Ovary (tissue), 7 donors: ENCODE measurements at regions not wholly inside any gene's neighbourhood (a gene's known extent, or its start where the extent isn't known, plus 50 kb on each side); places are given as distances from the start of the nearest gene placed in this dataset.
"Not testable (repeated sequence)": the region's sequence is repeated elsewhere in the genome, so short reads cannot be mapped to it uniquely, and the experiment has no call there.

Source experiments
- DNase-seq, 5 donors: peaks; one replicate each; pipeline ENCODE4 v3.0.0-alpha.2; 2019 to 2020
- H3K27ac ChIP-seq, 2 donors: fragments of 200-600 bp; one replicate each; pipeline versions ENCODE4 v1.5.1 to v1.8.0; 2019 to 2022
- H3K27me3 ChIP-seq: fragments of 200-600 bp; one replicate; pipeline ENCODE4 v1.8.0; 2022
- H3K36me3 ChIP-seq: fragments of 200-600 bp; sonication (generic); one replicate; pipeline ENCODE4 v1.5.1; 2019
- H3K4me1 ChIP-seq: one replicate; pipeline ENCODE4 v1.8.1; 2013; ENCODE audit warnings: mild to moderate bottlenecking, moderate library complexity; ENCODE audit not compliant: insufficient read depth
- H3K4me3 ChIP-seq: fragments of 200-600 bp; sonication (generic); one replicate; pipeline ENCODE4 v1.5.1; 2017
- H3K9me3 ChIP-seq, 2 donors: fragments of 200-600 bp in 1 of 2; sonication (generic) in 1 of 2; one replicate each; pipeline versions ENCODE4 v1.5.1 to v1.8.1; 2013 to 2019; ENCODE audit warnings: mild to moderate bottlenecking in 1 of 2, moderate library complexity in 1 of 2
- EP300 ChIP-seq: sonication (generic); formaldehyde crosslinking; IDR thresholded peaks from one replicate; pipeline ENCODE4 v1.6.1; 2017; ENCODE audit warnings: antibody characterized with exemption
- POLR2A ChIP-seq: fragments of 450-650 bp; IDR thresholded peaks from one replicate; pipeline ENCODE4 v1.6.1; 2017; ENCODE audit warnings: antibody characterized with exemption, mild to moderate bottlenecking, moderate library complexity
- WGBS, 3 donors: extraction: QIAGEN DNeasy Blood & Tissue Kit in 1 of 3; methylation state at CpG; one replicate each; pipeline versions ENCODE4 v1.1.5 to v1.1.7; 2013 to 2017; 5-methylcytosine and 5-hydroxymethylcytosine counted together
- intact Hi-C, 4 donors: fragments of 100-400 bp; cut with DNase I; formaldehyde crosslinking; loops; one replicate each; pipeline versions ENCODE4 v1.11.0 to v1.15.1; 2022 to 2023
- TF ChIP-seq, protein P1 (sequence below), 3 donors: fragments of 450-650 bp in 2 of 3; fragments of 200-600 bp in 1 of 3; IDR thresholded peaks; one replicate each; pipeline versions ENCODE4 v1.5.1 to v1.8.0; 2016 to 2022; ENCODE audit warnings: antibody characterized with exemption in 3 of 3, mild to moderate bottlenecking in 1 of 3
- donor health status: DM: no; HTN: no; CAD: no; lungs with moderate emphysema.
- donor health status: DM: no; HTN: no; CAD: no.
- donor health status: Bipolar disorder and iron deficiency.
- donor health status: DM: no; HTN: no; CAD: no.
- donor health status: DM: yes; HTN: yes; CAD: no.

DNA sequence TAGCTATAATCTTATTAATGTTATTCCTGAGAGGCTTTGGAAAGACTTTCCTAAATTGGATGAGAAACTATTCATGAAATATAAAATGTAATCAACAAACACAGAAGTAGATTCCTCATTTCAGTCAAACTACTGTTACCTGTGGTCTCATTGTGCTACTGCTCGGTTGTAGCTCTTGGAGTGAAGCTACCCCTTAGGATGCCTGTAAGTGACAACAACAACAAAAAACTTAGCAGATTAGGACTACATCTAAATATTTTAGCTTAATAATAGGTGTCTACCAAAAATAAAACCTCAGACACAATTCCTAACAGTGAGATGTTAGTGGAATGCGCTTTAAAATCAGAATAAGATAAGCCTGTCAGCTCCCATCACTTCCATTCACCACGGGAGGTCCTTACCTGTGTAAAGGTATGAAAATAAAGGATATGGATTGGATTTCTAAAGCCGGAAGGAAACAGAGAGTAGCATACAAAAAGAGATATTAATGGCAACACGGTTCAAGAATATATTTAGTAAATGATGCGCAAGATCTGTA, 369.2 kb downstream of the OSTF1 start:
- no peak for DNase-seq
- intact Hi-C loops = no loop called here
- Histone ChIP-seq H3K27me3 (no peaks in the 10 kb centered on the region), H3K4me1 (peaks cover 1% of the 10 kb centered on the region), H3K9me3 (no peaks in the 10 kb centered on the region), H3K36me3 (no peaks in the 10 kb centered on the region), H3K27ac (no peak overlapping the region), H3K4me3 (no peak overlapping the region)
- WGBS, 3 donors = 86 to 91% (median 89%) methylated on average over 6 of the region's 6 CpGs
- TF ChIP-seq, protein P1, sequence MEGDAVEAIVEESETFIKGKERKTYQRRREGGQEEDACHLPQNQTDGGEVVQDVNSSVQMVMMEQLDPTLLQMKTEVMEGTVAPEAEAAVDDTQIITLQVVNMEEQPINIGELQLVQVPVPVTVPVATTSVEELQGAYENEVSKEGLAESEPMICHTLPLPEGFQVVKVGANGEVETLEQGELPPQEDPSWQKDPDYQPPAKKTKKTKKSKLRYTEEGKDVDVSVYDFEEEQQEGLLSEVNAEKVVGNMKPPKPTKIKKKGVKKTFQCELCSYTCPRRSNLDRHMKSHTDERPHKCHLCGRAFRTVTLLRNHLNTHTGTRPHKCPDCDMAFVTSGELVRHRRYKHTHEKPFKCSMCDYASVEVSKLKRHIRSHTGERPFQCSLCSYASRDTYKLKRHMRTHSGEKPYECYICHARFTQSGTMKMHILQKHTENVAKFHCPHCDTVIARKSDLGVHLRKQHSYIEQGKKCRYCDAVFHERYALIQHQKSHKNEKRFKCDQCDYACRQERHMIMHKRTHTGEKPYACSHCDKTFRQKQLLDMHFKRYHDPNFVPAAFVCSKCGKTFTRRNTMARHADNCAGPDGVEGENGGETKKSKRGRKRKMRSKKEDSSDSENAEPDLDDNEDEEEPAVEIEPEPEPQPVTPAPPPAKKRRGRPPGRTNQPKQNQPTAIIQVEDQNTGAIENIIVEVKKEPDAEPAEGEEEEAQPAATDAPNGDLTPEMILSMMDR (IDR thresholded peaks at IDR 0.05) = no peak
- no peak for TF ChIP-seq EP300
- TF ChIP-seq POLR2A = no peak

- WGBS, 3 donors = 72 to 94% (median 90%) methylated on average over 4 of the region's 4 CpGs
- H3K4me3 ChIP-seq, intact Hi-C loops, H3K27me3 ChIP-seq, H3K36me3 ChIP-seq, H3K4me1 ChIP-seq, H3K9me3 ChIP-seq, DNase-seq, H3K27ac ChIP-seq: not testable (repeated sequence)
These were observed 371.0 kb downstream of the OSTF1 start for GRCh38 chr9:75459311-75459710.

DNA sequence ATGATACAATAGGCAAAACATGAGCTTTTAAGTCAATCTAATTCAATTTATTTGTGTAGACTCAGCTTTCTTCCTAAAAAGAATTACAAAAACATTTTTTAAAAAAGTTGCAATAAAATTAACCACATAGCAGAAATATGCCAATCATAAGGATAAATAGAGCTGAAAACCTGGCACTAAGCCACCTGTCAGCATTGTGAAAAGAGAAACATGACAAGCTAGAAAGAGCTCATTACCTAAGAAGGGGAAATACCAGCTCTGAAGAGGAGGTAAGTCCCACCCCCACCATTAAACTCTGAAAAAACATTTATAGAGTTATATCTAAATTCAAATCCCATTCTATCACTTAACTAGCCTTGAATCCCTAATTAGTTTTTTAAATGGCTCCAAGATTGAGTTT, 372.9 kb downstream of the OSTF1 start:
- TF ChIP-seq, protein P1 (IDR thresholded peaks at IDR 0.05) = no peak
- TF ChIP-seq EP300 (no peak), POLR2A (no peak)
- no peaks in the 10 kb centered on the region for H3K27me3 ChIP-seq
- no peak for DNase-seq
- no peaks in the 10 kb centered on the region for H3K9me3 ChIP-seq
- no peak overlapping the region for H3K27ac ChIP-seq
- no peak overlapping the region for H3K4me3 ChIP-seq
- no peaks in the 10 kb centered on the region for H3K36me3 ChIP-seq
- intact Hi-C loops = no loop called here
- H3K4me1 ChIP-seq = no peaks in the 10 kb centered on the region

DNA sequence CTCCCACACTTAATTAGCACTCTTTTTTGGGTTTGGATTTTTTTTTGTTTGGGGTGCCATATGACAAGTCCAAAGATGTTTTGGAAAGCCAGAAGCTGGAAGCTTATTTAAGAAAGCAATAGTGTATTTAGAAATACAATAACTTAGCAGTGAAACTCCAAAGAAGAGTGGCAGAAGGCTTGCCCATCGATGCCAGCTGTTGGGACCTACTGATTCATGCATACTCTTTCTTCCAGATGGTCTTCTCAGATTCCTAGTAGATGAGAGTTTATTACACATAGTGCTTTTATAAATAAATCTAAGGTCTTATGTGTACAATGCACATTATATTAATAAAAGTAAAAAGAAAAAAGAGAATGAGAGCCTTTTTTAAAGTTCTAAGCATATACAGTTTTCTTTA, 374.6 kb downstream of the OSTF1 start:
- no peak for DNase-seq
- WGBS, 3 donors = 84 to 98% (median 84%) methylated on average over 1 of the region's 1 CpG
- no peaks in the 10 kb centered on the region for H3K27me3 ChIP-seq
- no peak overlapping the region for H3K4me3 ChIP-seq
- TF ChIP-seq, protein P1 (IDR thresholded peaks at IDR 0.05) = no peak
- no peak for TF ChIP-seq POLR2A
- no peak for TF ChIP-seq EP300
- no peaks in the 10 kb centered on the region for H3K4me1 ChIP-seq
- no peak overlapping the region for H3K27ac ChIP-seq
- H3K36me3 ChIP-seq = no peaks in the 10 kb centered on the region
- intact Hi-C loops = no loop called here
- H3K9me3 ChIP-seq = no peaks in the 10 kb centered on the region

- TF ChIP-seq EP300 = no peak
- no peak for TF ChIP-seq POLR2A
- TF ChIP-seq, protein P1 (IDR thresholded peaks at IDR 0.05) = no peak
- Histone ChIP-seq H3K27ac (no peak overlapping the region), H3K4me3 (no peak overlapping the region), H3K4me1 (no peaks in the 10 kb centered on the region), H3K36me3 (no peaks in the 10 kb centered on the region), H3K27me3 (no peaks in the 10 kb centered on the region), H3K9me3 (no peaks in the 10 kb centered on the region)
- no peak for DNase-seq
- intact Hi-C loops = no loop called here
These were observed 375.6 kb downstream of the OSTF1 start for GRCh38 chr9:75463871-75464270.
